Fibroblast of lung (primary cell): ENCODE measurements at regions not wholly inside any gene's neighbourhood (a gene's known extent, or its start where the extent isn't known, plus 50 kb on each side); places are given as distances from the start of the nearest gene placed in this dataset.

ENCODE experiments used
- EZH2 ChIP-seq: IDR thresholded peaks from 2 replicates; pipeline ENCODE4 v1.5.1; 2012; ENCODE audit warnings: low read length, control low read depth, mild to moderate bottlenecking; ENCODE audit errors: missing control alignments
- TF ChIP-seq, protein P1 (sequence below), 2 donors: IDR thresholded peaks in 1 of 2; conservative IDR thresholded peaks in 1 of 2; 1 replicate in 1 of 2; 2 replicates in 1 of 2; pipeline ENCODE4 v1.5.1; 2011 to 2012; ENCODE audit warnings: low read length in 2 of 2, control low read depth in 1 of 2, inconsistent platforms in 1 of 2, low read depth in 1 of 2, mild to moderate bottlenecking in 1 of 2

DNA sequence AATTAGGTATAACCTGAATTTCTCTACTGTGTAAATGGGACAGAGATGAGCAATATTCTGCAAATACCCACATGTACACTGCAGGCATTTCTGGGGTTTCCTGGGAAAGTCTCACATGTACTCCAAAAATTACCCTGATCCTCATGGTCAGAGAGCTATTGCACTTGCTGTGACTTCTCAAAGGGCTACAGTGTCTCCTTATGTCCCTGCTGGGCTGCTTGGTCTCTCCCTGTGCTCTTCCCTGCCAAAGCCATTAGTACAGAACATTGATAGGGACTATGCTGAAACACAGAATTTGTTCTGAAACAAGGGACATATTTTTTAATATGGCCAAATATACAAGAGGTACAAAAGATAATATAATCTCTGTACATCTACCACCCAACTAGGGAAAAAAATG lies 924.4 kb upstream of the NXPH2 start:
- TF ChIP-seq, protein P1, sequence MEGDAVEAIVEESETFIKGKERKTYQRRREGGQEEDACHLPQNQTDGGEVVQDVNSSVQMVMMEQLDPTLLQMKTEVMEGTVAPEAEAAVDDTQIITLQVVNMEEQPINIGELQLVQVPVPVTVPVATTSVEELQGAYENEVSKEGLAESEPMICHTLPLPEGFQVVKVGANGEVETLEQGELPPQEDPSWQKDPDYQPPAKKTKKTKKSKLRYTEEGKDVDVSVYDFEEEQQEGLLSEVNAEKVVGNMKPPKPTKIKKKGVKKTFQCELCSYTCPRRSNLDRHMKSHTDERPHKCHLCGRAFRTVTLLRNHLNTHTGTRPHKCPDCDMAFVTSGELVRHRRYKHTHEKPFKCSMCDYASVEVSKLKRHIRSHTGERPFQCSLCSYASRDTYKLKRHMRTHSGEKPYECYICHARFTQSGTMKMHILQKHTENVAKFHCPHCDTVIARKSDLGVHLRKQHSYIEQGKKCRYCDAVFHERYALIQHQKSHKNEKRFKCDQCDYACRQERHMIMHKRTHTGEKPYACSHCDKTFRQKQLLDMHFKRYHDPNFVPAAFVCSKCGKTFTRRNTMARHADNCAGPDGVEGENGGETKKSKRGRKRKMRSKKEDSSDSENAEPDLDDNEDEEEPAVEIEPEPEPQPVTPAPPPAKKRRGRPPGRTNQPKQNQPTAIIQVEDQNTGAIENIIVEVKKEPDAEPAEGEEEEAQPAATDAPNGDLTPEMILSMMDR (conservative IDR thresholded peaks at IDR 0.05 in 1 of 2, IDR thresholded peaks at IDR 0.05 in 1 of 2; ENCODE audit: low read depth in 1 of 2, low read length in 2 of 2): no peak
- TF ChIP-seq EZH2: no peak
